Endothelial cell of umbilical vein (primary cell): ENCODE measurements at regions not wholly inside any gene's neighbourhood (a gene's known extent, or its start where the extent isn't known, plus 50 kb on each side); places are given as distances from the start of the nearest gene placed in this dataset.

Experiments used
- BruUV-seq: library from RNA; stranded (reverse); fragments of 400-500 nt; replicated peaks from 2 replicates; lab custom pipeline; 2021; lab: Mats Ljungman, UMichigan
- CTCF ChIA-PET: fragments of 300-600, 350-600 bp; sonication (Branson Sonifier 250); formaldehyde crosslinking; loops from one replicate; lab custom pipeline; 2021; ENCODE audit warnings: antibody characterized with exemption, inconsistent platforms; lab: Charles Lee
- POLR2A ChIA-PET: fragments of 300-600, 350-600 bp; sonication (Branson Sonifier 250); formaldehyde crosslinking; loops from one replicate; lab custom pipeline; 2021; ENCODE audit warnings: antibody characterized with exemption, inconsistent platforms; lab: Charles Lee
- DNase-seq: peaks from one replicate; pipeline ENCODE4 v3.0.0-alpha.2; 2011; ENCODE audit warnings: low read depth, low spot score
- FAIRE-seq: peaks from 2 replicates; lab custom pipeline; 2011; peaks lifted over from hg19 to GRCh38; lab: Jason Lieb, UNC
- H2AFZ ChIP-seq: 2 replicates; pipeline ENCODE4 v1.6.0; 2012; ENCODE audit warnings: low read depth, low read length, control low read depth, inconsistent platforms
- H3K27ac ChIP-seq: 2 replicates; pipeline ENCODE4 v1.5.1; 2011; ENCODE audit warnings: low read depth, mild to moderate bottlenecking, control low read depth, low read length, moderate library complexity; ENCODE audit not compliant: insufficient read depth
- H3K27me3 ChIP-seq, 2 experiments: 2 replicates each; pipeline versions ENCODE4 v1.6.0 to v1.6.1; 2011; ENCODE audit warnings: low read length in 2 of 2, mixed read lengths in 1 of 2; ENCODE audit not compliant: control insufficient read depth in 2 of 2, insufficient read depth in 2 of 2
- H3K36me3 ChIP-seq, 2 experiments: 2 replicates in 1 of 2; 3 replicates in 1 of 2; pipeline ENCODE4 v1.5.1; 2011; ENCODE audit warnings: low read length in 2 of 2, mild to moderate bottlenecking in 1 of 2, moderate library complexity in 1 of 2; ENCODE audit not compliant: control insufficient read depth in 2 of 2, insufficient read depth in 2 of 2; ENCODE audit errors: extremely low read depth in 1 of 2
- H3K4me1 ChIP-seq: 3 replicates; pipeline ENCODE4 v1.5.1; 2011; ENCODE audit warnings: mild to moderate bottlenecking, low read length; ENCODE audit not compliant: control insufficient read depth, insufficient read depth; ENCODE audit errors: extremely low read depth
- H3K4me2 ChIP-seq: 2 replicates; pipeline ENCODE4 v1.6.1; 2011; ENCODE audit warnings: low read length, control low read depth, mixed read lengths; ENCODE audit not compliant: insufficient read depth
- H3K4me3 ChIP-seq, 3 experiments: fragments of 200-600 bp in 1 of 3; sonication (generic), shearing (Covaris generic) in 1 of 3; replicated peaks in 1 of 3; 2 replicates each; pipeline ENCODE4 v1.5.1; 2011 to 2016; ENCODE audit warnings: control low read depth in 3 of 3, low read length in 3 of 3, mild to moderate bottlenecking in 2 of 3, inconsistent platforms in 1 of 3, low read depth in 1 of 3, moderate library complexity in 1 of 3; ENCODE audit not compliant: insufficient read depth in 1 of 3
- H3K79me2 ChIP-seq: 2 replicates; pipeline ENCODE4 v1.6.0; 2012; ENCODE audit warnings: low read length, inconsistent platforms; ENCODE audit not compliant: control insufficient read depth, insufficient read depth
- H3K9ac ChIP-seq: replicated peaks from 2 replicates; pipeline ENCODE3; 2011; ENCODE audit warnings: low read length, control low read depth; ENCODE audit not compliant: insufficient read depth; ENCODE audit errors: extremely low read depth
- H3K9me1 ChIP-seq: replicated peaks from 3 replicates; pipeline ENCODE4 v1.6.0; 2011; ENCODE audit warnings: mild to moderate bottlenecking, low read length; ENCODE audit not compliant: control insufficient read depth, insufficient read depth; ENCODE audit errors: extremely low read depth
- H3K9me3 ChIP-seq: replicated peaks from 2 replicates; pipeline ENCODE4 v1.5.1; 2012; ENCODE audit warnings: low read length, inconsistent platforms; ENCODE audit not compliant: control insufficient read depth, insufficient read depth
- H4K20me1 ChIP-seq: replicated peaks from 2 replicates; pipeline ENCODE3; 2011; ENCODE audit warnings: mild to moderate bottlenecking, low read length; ENCODE audit not compliant: control insufficient read depth, insufficient read depth; ENCODE audit errors: extremely low read depth
- CTCF ChIP-seq, 2 donors: IDR thresholded peaks; 1 replicate in 1 of 2; 2 replicates in 1 of 2; pipeline ENCODE4 v1.5.1; 2011; ENCODE audit warnings: low read length in 2 of 2, mild to moderate bottlenecking in 2 of 2, moderate library complexity in 2 of 2, control low read depth in 1 of 2, inconsistent platforms in 1 of 2, low read depth in 1 of 2; ENCODE audit not compliant: insufficient read depth in 1 of 2; ENCODE audit errors: extremely low read depth in 1 of 2
- EZH2 ChIP-seq: IDR thresholded peaks from 2 replicates; pipeline ENCODE4 v1.6.1; 2012; ENCODE audit warnings: borderline replicate concordance, low read depth, mild to moderate bottlenecking, moderate library complexity, low read length, inconsistent platforms; ENCODE audit not compliant: severe bottlenecking
- FOS ChIP-seq: IDR thresholded peaks from 2 replicates; pipeline ENCODE4 v1.6.1; 2011; ENCODE audit warnings: mild to moderate bottlenecking, low read length, moderate library complexity, borderline replicate concordance; ENCODE audit not compliant: insufficient read depth
- GATA2 ChIP-seq: IDR thresholded peaks from 2 replicates; pipeline ENCODE4 v1.7.0; 2011; ENCODE audit warnings: low read depth, mild to moderate bottlenecking, moderate library complexity, mixed read lengths, low read length; ENCODE audit not compliant: insufficient read length, insufficient read depth
- JUN ChIP-seq: IDR thresholded peaks from 2 replicates; pipeline ENCODE4 v1.6.1; 2011; ENCODE audit warnings: borderline replicate concordance, low read depth; ENCODE audit not compliant: insufficient read length, insufficient read depth
- MAX ChIP-seq: IDR thresholded peaks from 2 replicates; pipeline ENCODE4 v1.6.1; 2011; ENCODE audit not compliant: insufficient read depth, insufficient read length
- MYC ChIP-seq: IDR thresholded peaks from one replicate; pipeline ENCODE4 v1.6.1; 2011; ENCODE audit warnings: mild to moderate bottlenecking, low read depth, low read length
- POLR2A ChIP-seq: IDR thresholded peaks from 2 replicates; pipeline ENCODE4 v1.6.1; 2012; ENCODE audit warnings: low read depth, mild to moderate bottlenecking, control low read depth, low read length
- POLR2AphosphoS5 ChIP-seq: IDR thresholded peaks from 2 replicates; pipeline ENCODE4 v1.6.1; 2012; ENCODE audit warnings: low read depth, mild to moderate bottlenecking, control low read depth, low read length, moderate library complexity; ENCODE audit not compliant: insufficient read depth
- dilution Hi-C: fragments of 300-500 bp; cut with MboI; formaldehyde crosslinking; loops from one replicate; pipeline ENCODE4 v1.15.0; 2019; ENCODE audit warnings: low sequenced_read_pairs; ENCODE audit not compliant: extremely low pct_ligation_motif_present
- intact Hi-C: fragments of 100-400 bp; cut with micrococcal nuclease; formaldehyde crosslinking; loops from one replicate; pipeline ENCODE4 v1.10.0; 2022

GRCh38 chr11:100612766-100613165 lies 74.3 kb upstream of the ARHGAP42 start:
- dilution Hi-C loops, result no loop called here
- ChIA-PET POLR2A (no interaction called here), CTCF (no interaction called here)
- no peaks in the 10 kb centered on the region for H4K20me1 ChIP-seq
- H3K9me3 ChIP-seq, result no peaks in the 10 kb centered on the region
- no peaks in the 10 kb centered on the region for H3K9me1 ChIP-seq
- FAIRE-seq, result no peak
- no peaks in the 10 kb centered on the region for H3K79me2 ChIP-seq
- no peak overlapping the region for H3K4me2 ChIP-seq
- intact Hi-C loops, result no loop called here
- BruUV-seq, result no TSS peak
- no peak for DNase-seq
- no peaks in the 10 kb centered on the region for H3K4me1 ChIP-seq
- TF ChIP-seq EZH2 (no peak), CTCF (IDR thresholded peaks at IDR 0.05; ENCODE audit: extremely low read depth in 1 of 2, insufficient read depth in 1 of 2, low read depth in 1 of 2, low read length in 2 of 2) (no peak), MYC (no peak), GATA2 (no peak), MAX (no peak), FOS (no peak), POLR2AphosphoS5 (no peak), POLR2A (no peak), JUN (no peak)
- H2AFZ ChIP-seq, result no peak overlapping the region
- H3K27ac ChIP-seq, result no peak overlapping the region
- no peaks in the 10 kb centered on the region for H3K36me3 ChIP-seq
- H3K27me3 ChIP-seq, result no peaks in the 10 kb centered on the region
- H3K9ac ChIP-seq, result no peak overlapping the region
- no peak overlapping the region for H3K4me3 ChIP-seq
